SU-DHL-6 (cell line): ENCODE measurements at regions not wholly inside any gene's neighbourhood (a gene's known extent, or its start where the extent isn't known, plus 50 kb on each side); places are given as distances from the start of the nearest gene placed in this dataset.

ENCODE experiments used
- CTCF ChIP-seq: fragments of 200-600 bp; sonication (generic); IDR thresholded peaks from one replicate; pipeline ENCODE4 v1.5.1; 2017; ENCODE audit warnings: antibody characterized with exemption, mild to moderate bottlenecking, low read length, moderate library complexity; ENCODE audit not compliant: insufficient read depth, poor library complexity, severe bottlenecking
- EZH2phosphoT487 ChIP-seq: fragments of 200-600 bp; sonication (generic), shearing (Covaris generic); conservative IDR thresholded peaks from 2 replicates; pipeline ENCODE4 v1.6.1; 2018; ENCODE audit warnings: mild to moderate bottlenecking, antibody characterized with exemption, low read length, moderate library complexity, mixed read lengths

- TF ChIP-seq CTCF, result no peak
- TF ChIP-seq EZH2phosphoT487, result no peak
Measured at GRCh38 chr13:54945973-54946372, 1917.4 kb downstream of the OLFM4 start.
